Hepatocyte (in vitro differentiated cells): ENCODE measurements at regions not wholly inside any gene's neighbourhood (a gene's known extent, or its start where the extent isn't known, plus 50 kb on each side); places are given as distances from the start of the nearest gene placed in this dataset.
"Not testable (repeated sequence)": the region's sequence is repeated elsewhere in the genome, so short reads cannot be mapped to it uniquely, and the experiment has no call there.

Experiments
- CTCF ChIP-seq: fragments of 200-600 bp; sonication (generic); IDR thresholded peaks from 2 replicates; pipeline ENCODE4 v1.5.1; 2016; ENCODE audit warnings: antibody characterized with exemption, mild to moderate bottlenecking; ENCODE audit not compliant: poor library complexity
- EZH2phosphoT487 ChIP-seq: fragments of 200-600 bp; sonication (generic); IDR thresholded peaks from one replicate; pipeline ENCODE4 v1.6.1; 2018; ENCODE audit warnings: antibody characterized with exemption, mild to moderate bottlenecking, low read depth, moderate library complexity; ENCODE audit not compliant: unreplicated experiment, severe bottlenecking

- not testable (repeated sequence) for TF ChIP-seq CTCF, EZH2phosphoT487
Observed at GRCh38 chr7:73937650-73938049, 76.7 kb downstream of the TMEM270 start.
